H1 (cell line): ENCODE measurements at regions not wholly inside any gene's neighbourhood (a gene's known extent, or its start where the extent isn't known, plus 50 kb on each side); places are given as distances from the start of the nearest gene placed in this dataset.

Experiments used
- CTCF ChIA-PET: fragments of 300-600 bp; sonication (Branson Sonifier 250); formaldehyde crosslinking; loops from one replicate; lab custom pipeline; 2021; ENCODE audit not compliant: partially characterized antibody; lab: Charles Lee
- POLR2A ChIA-PET: fragments of 300-600 bp; sonication (Branson Sonifier 250); formaldehyde crosslinking; loops from one replicate; lab custom pipeline; 2021; ENCODE audit warnings: inconsistent platforms; ENCODE audit not compliant: partially characterized antibody; lab: Charles Lee
- DNase-seq, 2 experiments: peaks; one replicate each; pipeline versions ENCODE4 v3.0.0 to v3.0.0-alpha.2; 2010 to 2022; ENCODE audit warnings: low spot score in 2 of 2, low read depth in 1 of 2, mixed read lengths in 1 of 2
- FAIRE-seq: peaks from 2 replicates; lab custom pipeline; 2011; peaks lifted over from hg19 to GRCh38; lab: Jason Lieb, UNC
- H2AFZ ChIP-seq: 2 replicates; pipeline ENCODE4 v1.8.1; 2012; ENCODE audit warnings: low read length, inconsistent platforms
- H2AK5ac ChIP-seq: 2 replicates; pipeline ENCODE4 v1.6.1; 2013; ENCODE audit warnings: low read depth, low read length
- H2BK120ac ChIP-seq: replicated peaks from 2 replicates; pipeline ENCODE3; 2013; ENCODE audit warnings: low read depth, low read length, inconsistent platforms
- H2BK12ac ChIP-seq: 2 replicates; pipeline ENCODE4 v1.6.1; 2013; ENCODE audit warnings: low read depth, low read length
- H2BK15ac ChIP-seq: 2 replicates; pipeline ENCODE4 v1.6.1; 2013; ENCODE audit warnings: low read length
- H2BK20ac ChIP-seq: 2 replicates; pipeline ENCODE4 v1.6.1; 2013; ENCODE audit warnings: low read length
- H2BK5ac ChIP-seq: 2 replicates; pipeline ENCODE4 v1.6.1; 2013; ENCODE audit warnings: low read depth, low read length
- H3K14ac ChIP-seq: 2 replicates; pipeline ENCODE4 v1.6.1; 2013; ENCODE audit warnings: inconsistent platforms; ENCODE audit not compliant: insufficient read length
- H3K18ac ChIP-seq: 2 replicates; pipeline ENCODE4 v1.6.1; 2013; ENCODE audit warnings: low read length; ENCODE audit errors: extremely low read depth
- H3K23ac ChIP-seq: 2 replicates; pipeline ENCODE4 v1.6.1; 2013; ENCODE audit warnings: inconsistent platforms; ENCODE audit not compliant: insufficient read length
- H3K23me2 ChIP-seq: 2 replicates; pipeline ENCODE4 v1.6.1; 2013; ENCODE audit warnings: low read depth, low read length
- H3K27ac ChIP-seq: 2 replicates; pipeline ENCODE4 v1.6.1; 2011; ENCODE audit warnings: low read depth, low read length, inconsistent platforms
- H3K27me3 ChIP-seq, 4 experiments: replicated peaks in 1 of 4; 1 replicate in 1 of 4; 2 replicates in 3 of 4; pipeline versions ENCODE4 v1.6.1 to v1.8.1; 2011 to 2013; ENCODE audit warnings: low read length in 3 of 4, mild to moderate bottlenecking in 3 of 4, inconsistent platforms in 2 of 4, mixed read lengths in 2 of 4, moderate library complexity in 1 of 4; ENCODE audit not compliant: control insufficient read depth in 3 of 4, insufficient read depth in 3 of 4; ENCODE audit errors: extremely low read depth in 1 of 4
- H3K36me3 ChIP-seq, 4 experiments: 2 replicates each; pipeline versions ENCODE4 v1.6.1 to v1.8.1; 2011 to 2013; ENCODE audit warnings: mild to moderate bottlenecking in 4 of 4, low read length in 3 of 4, moderate library complexity in 2 of 4, control low read depth in 1 of 4, inconsistent platforms in 1 of 4; ENCODE audit not compliant: insufficient read depth in 4 of 4, control insufficient read depth in 2 of 4
- H3K4ac ChIP-seq: replicated peaks from 2 replicates; pipeline ENCODE3; 2013; ENCODE audit warnings: low read length, low read depth, mixed read lengths, inconsistent platforms; ENCODE audit not compliant: insufficient read length
- H3K4me1 ChIP-seq, 4 experiments: replicated peaks in 1 of 4; 1 replicate in 1 of 4; 2 replicates in 3 of 4; pipeline versions ENCODE4 v1.6.1 to v1.8.1; 2011 to 2013; ENCODE audit warnings: low read length in 3 of 4, inconsistent platforms in 2 of 4, mixed read lengths in 1 of 4; ENCODE audit not compliant: insufficient read depth in 4 of 4, control insufficient read depth in 3 of 4
- H3K4me2 ChIP-seq, 2 experiments: 2 replicates each; pipeline versions ENCODE4 v1.6.1 to v1.8.1; 2011 to 2013; ENCODE audit warnings: low read depth in 2 of 2, low read length in 2 of 2, control low read depth in 1 of 2, inconsistent platforms in 1 of 2, mild to moderate bottlenecking in 1 of 2; ENCODE audit not compliant: insufficient read depth in 1 of 2
- H3K4me3 ChIP-seq, 4 experiments: fragments of 200-600, 300-600 bp in 1 of 4; sonication (generic), shearing (Covaris generic), sonication (Bioruptor Twin) in 1 of 4; 2 replicates each; pipeline versions ENCODE4 v1.5.1 to v1.8.1; 2011 to 2016; ENCODE audit warnings: low read length in 4 of 4, low read depth in 3 of 4, control low read depth in 2 of 4, inconsistent platforms in 2 of 4, mild to moderate bottlenecking in 2 of 4, mixed read lengths in 1 of 4, moderate library complexity in 1 of 4; ENCODE audit not compliant: insufficient read depth in 2 of 4; ENCODE audit errors: extremely low read depth in 1 of 4
- H3K56ac ChIP-seq: replicated peaks from 2 replicates; pipeline ENCODE3; 2013; ENCODE audit warnings: low read depth, mild to moderate bottlenecking, mixed read lengths, low read length, inconsistent platforms; ENCODE audit not compliant: insufficient read length
- H3K79me1 ChIP-seq: 2 replicates; pipeline ENCODE4 v1.6.1; 2013; ENCODE audit warnings: low read depth, low read length, control low read depth
- H3K79me2 ChIP-seq, 2 experiments: 2 replicates each; pipeline versions ENCODE4 v1.6.1 to v1.8.1; 2012 to 2013; ENCODE audit warnings: low read length in 2 of 2, mild to moderate bottlenecking in 2 of 2, inconsistent platforms in 1 of 2; ENCODE audit not compliant: insufficient read depth in 2 of 2, control insufficient read depth in 1 of 2
- H3K9ac ChIP-seq, 4 experiments: replicated peaks in 1 of 4; 1 replicate in 1 of 4; 2 replicates in 3 of 4; pipeline versions ENCODE4 v1.6.1 to v1.8.1; 2011 to 2013; ENCODE audit warnings: low read depth in 3 of 4, low read length in 3 of 4, control low read depth in 2 of 4, mild to moderate bottlenecking in 2 of 4, moderate library complexity in 2 of 4, inconsistent platforms in 1 of 4; ENCODE audit errors: extremely low read depth in 1 of 4
- H3K9me3 ChIP-seq, 2 experiments: 2 replicates each; pipeline versions ENCODE4 v1.6.1 to v1.8.1; 2012 to 2013; ENCODE audit warnings: mild to moderate bottlenecking in 2 of 2, moderate library complexity in 2 of 2, control low read depth in 1 of 2, inconsistent platforms in 1 of 2, low read depth in 1 of 2, low read length in 1 of 2, mixed read lengths in 1 of 2; ENCODE audit not compliant: insufficient read depth in 2 of 2
- H4K20me1 ChIP-seq, 2 experiments: replicated peaks in 1 of 2; 2 replicates each; pipeline versions ENCODE3 to v1.8.1; 2011 to 2013; ENCODE audit warnings: inconsistent platforms in 2 of 2, low read length in 2 of 2, mild to moderate bottlenecking in 1 of 2; ENCODE audit not compliant: insufficient read depth in 2 of 2, control insufficient read depth in 1 of 2
- H4K5ac ChIP-seq: 2 replicates; pipeline ENCODE4 v1.6.1; 2013; ENCODE audit warnings: low read length, low read depth, mixed read lengths, inconsistent platforms; ENCODE audit not compliant: insufficient read length
- H4K8ac ChIP-seq: 2 replicates; pipeline ENCODE4 v1.8.0; 2013; ENCODE audit warnings: mild to moderate bottlenecking, moderate library complexity, low read length, inconsistent platforms; ENCODE audit not compliant: insufficient read depth; ENCODE audit errors: extremely low read depth
- H4K91ac ChIP-seq: replicated peaks from 2 replicates; pipeline ENCODE3; 2013; ENCODE audit warnings: low read length, mixed read lengths, inconsistent platforms; ENCODE audit not compliant: insufficient read length
- HDAC2 ChIP-seq, 2 experiments: fragments of 300-600 bp in 1 of 2; sonication (generic) in 1 of 2; IDR thresholded peaks; 2 replicates each; pipeline ENCODE4 v1.6.1; 2011 to 2012; ENCODE audit warnings: low read depth in 2 of 2, low read length in 2 of 2, mild to moderate bottlenecking in 2 of 2, moderate library complexity in 2 of 2, borderline replicate concordance in 1 of 2, inconsistent platforms in 1 of 2
- HDAC6 ChIP-seq: IDR thresholded peaks from one replicate; pipeline ENCODE4 v1.7.1; 2012; ENCODE audit warnings: low read depth, mild to moderate bottlenecking, inconsistent platforms, low read length, moderate library complexity
- WGBS, 2 experiments: shearing (Covaris generic) in 1 of 2; methylation state at CpG; one replicate each; pipeline versions ENCODE4 v1.1.6 to v1.1.7; 2013 to 2015; ENCODE audit warnings: low lambda C conversion rate in 2 of 2, mixed read lengths in 2 of 2, inconsistent platforms in 1 of 2, low coverage in 1 of 2, missing lambda C conversion rate in 1 of 2; ENCODE audit not compliant: insufficient replicate concordance in 2 of 2, insufficient coverage in 1 of 2, insufficient read length in 1 of 2; ENCODE audit errors: extremely low coverage in 1 of 2, missing lambda C conversion rate in 1 of 2; 5-methylcytosine and 5-hydroxymethylcytosine counted together

DNA sequence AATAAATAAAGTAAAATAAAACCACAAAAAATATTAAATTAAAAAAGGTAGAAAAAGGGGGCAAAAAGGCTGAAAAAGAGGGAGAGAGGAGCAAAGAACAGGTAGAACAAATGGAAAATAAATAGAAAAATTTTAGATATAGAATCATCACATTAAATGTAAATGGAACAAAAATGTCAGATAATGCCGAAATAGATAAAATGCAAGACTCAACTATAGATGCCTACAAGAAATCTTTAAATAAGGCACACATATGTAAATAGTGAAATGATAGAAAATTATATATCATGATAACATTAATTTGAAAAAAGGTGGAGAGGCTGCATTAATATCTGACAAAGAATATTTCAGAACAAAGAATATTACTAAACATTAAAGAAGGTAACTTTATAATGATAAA lies 477.1 kb upstream of the SPRY2 start:
- 100% methylated on average over 1 of the region's 1 CpG; no CpG with 5 or more reads in 1 of the 2 experiments for WGBS, 2 experiments
- POLR2A ChIA-PET = no interaction called here

More for the DNA sequence above, 477.1 kb upstream of the SPRY2 start:
- Histone ChIP-seq H3K27ac (no peak overlapping the region), H2BK5ac (no peak overlapping the region), H3K79me1 (no peaks in the 10 kb centered on the region), H4K91ac (no peak overlapping the region), H3K14ac (no peak overlapping the region), H3K56ac (no peak overlapping the region), H2AK5ac (no peak overlapping the region), H4K20me1 (no peaks in the 10 kb centered on the region), H2BK12ac (no peak overlapping the region), H4K8ac (no peak overlapping the region), H2AFZ (no peak overlapping the region), H3K4me2 (no peak overlapping the region), H3K79me2 (no peaks in the 10 kb centered on the region), H3K4ac (no peak overlapping the region), H3K27me3 (no peaks in the 10 kb centered on the region), H3K4me3 (no peak overlapping the region), H3K9me3 (peaks cover 0 to 11% of the 10 kb centered on the region in 2 experiments; a peak in 2 of 4 replicates), H3K18ac (no peak overlapping the region), H2BK15ac (no peak overlapping the region), H3K23me2 (no peaks in the 10 kb centered on the region), H4K5ac (no peak overlapping the region), H3K23ac (no peak overlapping the region), H3K9ac (no peak overlapping the region), H3K4me1 (no peaks in the 10 kb centered on the region), H2BK120ac (no peak overlapping the region), H3K36me3 (no peaks in the 10 kb centered on the region; a peak in 1 of 8 replicates), H2BK20ac (no peak overlapping the region)
- CTCF ChIA-PET = no interaction called here
- FAIRE-seq (no peak), DNase-seq (no peak)
- TF ChIP-seq HDAC2 (IDR thresholded peaks at IDR 0.05; ENCODE audit: borderline replicate concordance in 1 of 2, low read depth in 2 of 2, low read length in 2 of 2) (no peak), HDAC6 (no peak)
